Thyroid gland (tissue), 4 donors: ENCODE measurements at regions not wholly inside any gene's neighbourhood (a gene's known extent, or its start where the extent isn't known, plus 50 kb on each side); places are given as distances from the start of the nearest gene placed in this dataset.

Experiments
- DNase-seq, 2 donors: peaks; one replicate each; pipeline ENCODE4 v3.0.0-alpha.2; 2019
- H3K27ac ChIP-seq, 3 donors: fragments of 200-600 bp; sonication (generic); 1 replicate in 2 of 3; 2 replicates in 1 of 3; pipeline ENCODE4 v1.5.1; 2016 to 2019; ENCODE audit warnings: mild to moderate bottlenecking in 1 of 3, moderate library complexity in 1 of 3
- H3K27me3 ChIP-seq: fragments of 200-600 bp; sonication (generic); one replicate; pipeline ENCODE4 v1.5.1; 2019
- H3K36me3 ChIP-seq, 2 donors: fragments of 200-600 bp; sonication (generic); one replicate each; pipeline ENCODE4 v1.5.1; 2016 to 2019
- H3K4me1 ChIP-seq, 2 donors: fragments of 200-600 bp; sonication (generic); one replicate each; pipeline ENCODE4 v1.5.1; 2017 to 2019
- H3K4me3 ChIP-seq, 3 donors: fragments of 200-600 bp; sonication (generic); replicated peaks in 1 of 3; 1 replicate in 2 of 3; 2 replicates in 1 of 3; pipeline ENCODE4 v1.5.1; 2016; ENCODE audit warnings: mild to moderate bottlenecking in 1 of 3
- H3K9me3 ChIP-seq: fragments of 200-600 bp; sonication (generic); one replicate; pipeline ENCODE4 v1.5.1; 2017
- POLR2A ChIP-seq, 2 donors: fragments of 450-650 bp; IDR thresholded peaks; one replicate each; pipeline ENCODE4 v1.6.1; 2017; ENCODE audit warnings: antibody characterized with exemption in 2 of 2, mild to moderate bottlenecking in 2 of 2, moderate library complexity in 1 of 2
- WGBS, 2 donors: methylation state at CpG; one replicate each; pipeline ENCODE4 v1.1.5; 2017; 5-methylcytosine and 5-hydroxymethylcytosine counted together
- intact Hi-C: fragments of 100-400 bp; cut with DNase I; formaldehyde crosslinking; loops from one replicate; pipeline ENCODE4 v1.15.1; 2023
- TF ChIP-seq, protein P1 (sequence below), 6 experiments: fragments of 200-600 bp in 3 of 6; fragments of 450-650 bp in 3 of 6; sonication (generic) in 3 of 6; IDR thresholded peaks; one replicate each; pipeline ENCODE4 v1.5.1; 2016 to 2019; ENCODE audit warnings: antibody characterized with exemption in 6 of 6, mild to moderate bottlenecking in 2 of 6, inconsistent platforms in 1 of 6, moderate library complexity in 1 of 6

DNA sequence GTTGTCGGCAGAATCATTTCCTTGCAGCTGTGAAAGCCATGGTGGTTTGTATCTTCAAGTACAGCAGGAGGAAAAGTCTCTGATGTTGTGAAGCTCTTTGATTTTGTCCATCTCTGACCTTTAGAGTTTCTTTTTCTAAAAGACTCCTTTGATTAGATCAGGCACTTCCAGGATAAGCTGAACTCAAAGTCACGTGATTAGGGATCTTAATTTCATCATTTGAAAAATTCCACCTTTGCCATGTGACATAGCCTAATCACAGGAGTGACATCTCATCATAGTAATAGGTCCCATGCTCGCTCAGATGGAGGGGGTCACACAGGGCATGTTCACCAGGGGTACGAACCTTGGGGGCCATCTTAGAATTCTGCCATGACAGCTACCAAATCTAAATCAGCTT lies 441.5 kb upstream of the CDH4 start:
- Histone ChIP-seq H3K27ac (no peak overlapping the region), H3K36me3 (no peaks in the 10 kb centered on the region), H3K4me3 (no peak overlapping the region), H3K27me3 (no peaks in the 10 kb centered on the region), H3K9me3 (no peaks in the 10 kb centered on the region), H3K4me1 (no peaks in the 10 kb centered on the region)
- TF ChIP-seq, protein P1, sequence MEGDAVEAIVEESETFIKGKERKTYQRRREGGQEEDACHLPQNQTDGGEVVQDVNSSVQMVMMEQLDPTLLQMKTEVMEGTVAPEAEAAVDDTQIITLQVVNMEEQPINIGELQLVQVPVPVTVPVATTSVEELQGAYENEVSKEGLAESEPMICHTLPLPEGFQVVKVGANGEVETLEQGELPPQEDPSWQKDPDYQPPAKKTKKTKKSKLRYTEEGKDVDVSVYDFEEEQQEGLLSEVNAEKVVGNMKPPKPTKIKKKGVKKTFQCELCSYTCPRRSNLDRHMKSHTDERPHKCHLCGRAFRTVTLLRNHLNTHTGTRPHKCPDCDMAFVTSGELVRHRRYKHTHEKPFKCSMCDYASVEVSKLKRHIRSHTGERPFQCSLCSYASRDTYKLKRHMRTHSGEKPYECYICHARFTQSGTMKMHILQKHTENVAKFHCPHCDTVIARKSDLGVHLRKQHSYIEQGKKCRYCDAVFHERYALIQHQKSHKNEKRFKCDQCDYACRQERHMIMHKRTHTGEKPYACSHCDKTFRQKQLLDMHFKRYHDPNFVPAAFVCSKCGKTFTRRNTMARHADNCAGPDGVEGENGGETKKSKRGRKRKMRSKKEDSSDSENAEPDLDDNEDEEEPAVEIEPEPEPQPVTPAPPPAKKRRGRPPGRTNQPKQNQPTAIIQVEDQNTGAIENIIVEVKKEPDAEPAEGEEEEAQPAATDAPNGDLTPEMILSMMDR (IDR thresholded peaks at IDR 0.05) = no peak
- TF ChIP-seq POLR2A (IDR thresholded peaks at IDR 0.05) = no peak
- 90 to 98% methylated on average over 4 of the region's 4 CpGs for WGBS, 2 donors
- intact Hi-C loops = no loop called here
- no peak for DNase-seq

DNA sequence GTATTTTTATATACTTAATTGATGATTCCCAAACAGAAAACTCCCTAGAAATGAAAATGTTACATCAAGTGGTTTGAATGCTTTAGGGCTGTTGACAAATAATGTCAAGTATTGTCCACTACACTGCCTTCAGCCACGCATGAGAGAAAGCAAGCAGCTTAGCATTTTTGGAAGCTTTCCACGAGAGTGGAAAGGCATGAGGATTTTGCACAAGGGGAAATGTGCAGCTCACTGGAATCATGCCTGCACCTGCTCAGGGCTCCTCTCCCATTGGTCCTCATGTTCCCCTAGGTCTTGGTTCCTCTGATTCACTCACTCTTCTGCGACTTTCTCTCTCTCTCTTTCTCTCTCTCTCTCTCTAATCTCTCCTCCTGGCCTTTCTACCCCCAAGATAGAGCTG lies 439.5 kb upstream of the CDH4 start:
- DNase-seq = peak; percentile 54 to 56
- intact Hi-C loops = no loop called here
- TF ChIP-seq POLR2A (IDR thresholded peaks at IDR 0.05) = no peak
- TF ChIP-seq, protein P1 (IDR thresholded peaks at IDR 0.05) = no peak
- Histone ChIP-seq H3K4me1 (no peaks in the 10 kb centered on the region), H3K4me3 (no peak overlapping the region), H3K36me3 (no peaks in the 10 kb centered on the region), H3K27ac (no peak overlapping the region), H3K27me3 (no peaks in the 10 kb centered on the region), H3K9me3 (no peaks in the 10 kb centered on the region)
- 23 to 33% methylated on average over 3 of the region's 3 CpGs for WGBS, 2 donors

DNA sequence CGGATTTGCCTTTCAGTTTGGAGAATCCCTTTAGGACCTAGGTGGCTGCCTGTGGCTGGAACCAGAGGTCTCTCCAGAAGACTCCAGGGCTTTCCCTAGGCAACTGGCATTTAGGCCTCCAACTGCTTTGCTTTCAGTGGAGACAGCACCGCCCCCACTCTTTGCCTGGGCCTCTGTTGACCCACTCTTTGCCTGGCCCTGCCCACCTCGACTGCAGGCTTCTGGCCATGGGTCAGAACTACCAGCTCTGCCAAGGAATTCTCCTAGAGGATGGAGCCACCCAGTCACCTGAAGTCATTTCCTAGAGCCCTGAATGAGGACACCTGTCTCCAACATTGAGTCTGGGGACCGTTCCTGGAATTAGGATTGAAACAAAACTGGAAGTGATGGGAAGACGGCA lies 439.0 kb upstream of the CDH4 start:
- intact Hi-C loops = no loop called here
- no peak overlapping the region for H3K27ac ChIP-seq
- H3K4me1 ChIP-seq = no peaks in the 10 kb centered on the region
- no peak for TF ChIP-seq POLR2A (IDR thresholded peaks at IDR 0.05)
- TF ChIP-seq, protein P1 (IDR thresholded peaks at IDR 0.05) = no peak
- DNase-seq = peak in 1 of 2 donors; percentile 2
- no peaks in the 10 kb centered on the region for H3K27me3 ChIP-seq
- H3K9me3 ChIP-seq = no peaks in the 10 kb centered on the region
- no peak overlapping the region for H3K4me3 ChIP-seq
- H3K36me3 ChIP-seq = no peaks in the 10 kb centered on the region
- 69 to 79% methylated on average over 5 of the region's 5 CpGs for WGBS, 2 donors

DNA sequence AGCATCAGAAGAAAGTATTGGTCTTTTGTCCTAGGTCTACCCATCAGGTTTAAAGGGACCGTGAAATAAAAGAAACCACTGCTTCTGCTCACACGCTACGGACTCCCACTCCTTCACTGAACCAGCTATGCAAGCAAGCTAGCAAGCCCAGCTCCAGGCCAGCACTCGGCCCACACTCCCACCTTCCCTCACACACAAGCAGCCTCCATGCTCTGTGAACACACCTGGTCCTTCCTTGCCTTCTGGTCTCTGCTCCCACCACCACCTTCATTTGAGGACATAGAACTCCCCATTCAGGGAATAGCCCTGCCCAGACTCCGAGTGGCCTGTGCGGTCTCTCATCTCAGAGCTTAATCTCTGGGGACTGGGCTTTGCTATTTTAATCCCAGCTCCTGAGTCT lies 436.4 kb upstream of the CDH4 start:
- Histone ChIP-seq H3K27ac (no peak overlapping the region), H3K36me3 (no peaks in the 10 kb centered on the region), H3K27me3 (no peaks in the 10 kb centered on the region), H3K4me3 (no peak overlapping the region), H3K9me3 (no peaks in the 10 kb centered on the region), H3K4me1 (no peaks in the 10 kb centered on the region)
- 92 to 93% methylated on average over 6 of the region's 6 CpGs for WGBS, 2 donors
- TF ChIP-seq POLR2A (IDR thresholded peaks at IDR 0.05) = no peak
- TF ChIP-seq, protein P1 (IDR thresholded peaks at IDR 0.05) = no peak
- intact Hi-C loops = no loop called here
- DNase-seq = no peak

DNA sequence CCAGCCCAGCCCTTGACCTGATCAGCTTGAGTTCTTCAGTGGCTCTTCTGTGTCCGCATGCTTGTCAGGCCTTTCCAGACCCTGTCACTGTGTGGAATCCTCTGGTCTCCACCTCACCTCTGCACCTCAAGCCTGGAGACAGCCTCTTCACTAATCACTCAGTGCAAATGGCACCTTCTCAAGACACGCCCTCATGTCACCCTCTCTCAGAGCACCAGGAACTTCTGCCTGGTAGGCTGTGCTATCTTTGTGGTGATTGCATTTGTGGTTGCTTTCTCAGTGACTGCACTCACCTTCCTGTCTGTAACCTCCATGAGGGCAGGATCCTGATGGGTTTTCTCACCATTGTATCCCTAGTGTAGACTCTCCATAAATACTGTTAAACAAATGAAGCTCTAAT lies 435.2 kb upstream of the CDH4 start:
- H3K9me3 ChIP-seq = no peaks in the 10 kb centered on the region
- DNase-seq = no peak
- no peaks in the 10 kb centered on the region for H3K36me3 ChIP-seq
- no peaks in the 10 kb centered on the region for H3K4me1 ChIP-seq
- intact Hi-C loops = no loop called here
- no peak overlapping the region for H3K27ac ChIP-seq
- no peaks in the 10 kb centered on the region for H3K27me3 ChIP-seq
- TF ChIP-seq POLR2A (IDR thresholded peaks at IDR 0.05) = no peak
- TF ChIP-seq, protein P1 (IDR thresholded peaks at IDR 0.05) = no peak
- WGBS, 2 donors = 92 to 100% methylated on average over 2 of the region's 2 CpGs
- H3K4me3 ChIP-seq = no peak overlapping the region
